ENCODE measurements at regions not wholly inside any gene's neighbourhood (a gene's known extent, or its start where the extent isn't known, plus 50 kb on each side); places are given as distances from the start of the nearest gene placed in this dataset.

GRCh38 chr11:121717296-121717695, 264.5 kb upstream of the SORL1-AS1 start:
- Histone ChIP-seq H3K4ac (ENCODE audit: low read depth, low read length) (no peak overlapping the region), H3K4me2 (ENCODE audit: insufficient read depth, insufficient read length, low read length) (no peak overlapping the region), H3K27ac (ENCODE audit: insufficient read length, low read depth, low read length) (no peak overlapping the region), H3K23me2 (ENCODE audit: insufficient read length, low read depth, low read length, poor library complexity, severe bottlenecking) (no peaks in the 10 kb centered on the region), H4K20me1 (ENCODE audit: control insufficient read depth, insufficient read depth, insufficient read length) (no peaks in the 10 kb centered on the region), H3K9ac (ENCODE audit: extremely low read depth, insufficient read length, low read length) (no peak overlapping the region), H3K9me3 (ENCODE audit: control insufficient read depth, low read depth, low read length) (no peaks in the 10 kb centered on the region), H2BK20ac (ENCODE audit: low read depth, low read length, poor library complexity, severe bottlenecking) (no peak overlapping the region), H2BK15ac (ENCODE audit: low read depth, low read length) (no peak overlapping the region), H2AK5ac (ENCODE audit: insufficient read length, low read length) (no peak overlapping the region), H4K91ac (ENCODE audit: insufficient read length, low read depth, low read length) (no peak overlapping the region), H2BK120ac (ENCODE audit: low read depth, low read length, poor library complexity, severe bottlenecking) (no peak overlapping the region), H2AFZ (ENCODE audit: low read length) (no peak overlapping the region), H4K8ac (replicated peaks; ENCODE audit: insufficient read length, low read depth, low read length) (no peak overlapping the region), H3K18ac (ENCODE audit: insufficient read length, low read depth, low read length) (no peak overlapping the region), H3K79me1 (ENCODE audit: insufficient read depth, low read depth, low read length, poor library complexity, severe bottlenecking) (no peaks in the 10 kb centered on the region), H3K14ac (ENCODE audit: insufficient read depth, low read length) (no peak overlapping the region), H3K79me2 (ENCODE audit: insufficient read depth, low read length) (no peaks in the 10 kb centered on the region), H3K27me3 (ENCODE audit: insufficient read depth, low read length) (no peaks in the 10 kb centered on the region), H2BK5ac (ENCODE audit: insufficient read length, low read length) (no peak overlapping the region), H3K23ac (ENCODE audit: insufficient read length, low read depth, low read length) (no peak overlapping the region), H3K4me1 (ENCODE audit: insufficient read depth, low read length) (no peaks in the 10 kb centered on the region), H3K56ac (ENCODE audit: insufficient read length, low read depth, low read length) (no peak overlapping the region), H4K5ac (ENCODE audit: insufficient read length, low read depth, low read length) (no peak overlapping the region), H3T11ph (ENCODE audit: low read length) (no peak overlapping the region), H2BK12ac (ENCODE audit: insufficient read length, low read depth, low read length) (no peak overlapping the region)
- Mint-ChIP-seq H3K36me3 (ENCODE audit: insufficient read depth in 1 of 3, low read depth in 3 of 3) (peaks cover 0 to 2% (median 0%) of the 10 kb centered on the region in 3 experiments; a peak in 3 of 7 replicates), H3K9me3 (peaks cover 0 to 3% of the 10 kb centered on the region in 2 experiments; a peak in 2 of 5 replicates), H3K27me3 (ENCODE audit: low read depth) (peaks cover 14% of the 10 kb centered on the region), H3K27ac (no peak overlapping the region), H3K4me3 (no peak overlapping the region), H3K4me1 (peaks cover 5 to 6% of the 10 kb centered on the region in 2 experiments; a peak in 2 of 4 replicates)
- WGBS (ENCODE audit: extremely low coverage, insufficient read length, low lambda C conversion rate) = no CpG with 5 or more reads among the region's 2 CpGs
- no peak for TF ChIP-seq CTCF (conservative IDR thresholded peaks at IDR 0.05)
- no peak for DNase-seq
